ENCODE measurements at regions not wholly inside any gene's neighbourhood (a gene's known extent, or its start where the extent isn't known, plus 50 kb on each side); places are given as distances from the start of the nearest gene placed in this dataset.

DNA sequence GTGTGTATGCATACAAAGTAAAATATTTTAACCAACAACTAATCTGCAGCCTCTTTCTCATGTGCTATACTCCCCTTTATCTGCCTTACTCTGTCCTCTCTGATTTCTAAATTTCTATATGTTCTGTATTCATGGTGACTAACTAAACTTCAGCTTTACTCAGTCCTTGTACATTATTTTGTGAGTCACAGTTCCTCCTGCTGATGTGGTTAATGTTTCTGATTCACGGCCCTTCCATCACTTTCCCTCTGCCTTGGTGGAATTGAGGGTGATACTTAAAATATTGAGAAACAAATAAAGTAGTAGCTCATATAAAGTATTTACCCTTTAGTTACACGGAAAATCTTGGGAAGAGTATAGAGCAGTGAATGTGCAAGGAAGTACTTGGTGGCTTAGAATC lies 899.1 kb upstream of the ZWINT start:
- Histone ChIP-seq H3K27ac (no peak overlapping the region), H3K4me3 (no peak overlapping the region)
- TF ChIP-seq, protein P1, sequence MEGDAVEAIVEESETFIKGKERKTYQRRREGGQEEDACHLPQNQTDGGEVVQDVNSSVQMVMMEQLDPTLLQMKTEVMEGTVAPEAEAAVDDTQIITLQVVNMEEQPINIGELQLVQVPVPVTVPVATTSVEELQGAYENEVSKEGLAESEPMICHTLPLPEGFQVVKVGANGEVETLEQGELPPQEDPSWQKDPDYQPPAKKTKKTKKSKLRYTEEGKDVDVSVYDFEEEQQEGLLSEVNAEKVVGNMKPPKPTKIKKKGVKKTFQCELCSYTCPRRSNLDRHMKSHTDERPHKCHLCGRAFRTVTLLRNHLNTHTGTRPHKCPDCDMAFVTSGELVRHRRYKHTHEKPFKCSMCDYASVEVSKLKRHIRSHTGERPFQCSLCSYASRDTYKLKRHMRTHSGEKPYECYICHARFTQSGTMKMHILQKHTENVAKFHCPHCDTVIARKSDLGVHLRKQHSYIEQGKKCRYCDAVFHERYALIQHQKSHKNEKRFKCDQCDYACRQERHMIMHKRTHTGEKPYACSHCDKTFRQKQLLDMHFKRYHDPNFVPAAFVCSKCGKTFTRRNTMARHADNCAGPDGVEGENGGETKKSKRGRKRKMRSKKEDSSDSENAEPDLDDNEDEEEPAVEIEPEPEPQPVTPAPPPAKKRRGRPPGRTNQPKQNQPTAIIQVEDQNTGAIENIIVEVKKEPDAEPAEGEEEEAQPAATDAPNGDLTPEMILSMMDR (IDR thresholded peaks at IDR 0.05) = no peak
- no peak for DNase-seq (ENCODE audit: low spot score)

DNA sequence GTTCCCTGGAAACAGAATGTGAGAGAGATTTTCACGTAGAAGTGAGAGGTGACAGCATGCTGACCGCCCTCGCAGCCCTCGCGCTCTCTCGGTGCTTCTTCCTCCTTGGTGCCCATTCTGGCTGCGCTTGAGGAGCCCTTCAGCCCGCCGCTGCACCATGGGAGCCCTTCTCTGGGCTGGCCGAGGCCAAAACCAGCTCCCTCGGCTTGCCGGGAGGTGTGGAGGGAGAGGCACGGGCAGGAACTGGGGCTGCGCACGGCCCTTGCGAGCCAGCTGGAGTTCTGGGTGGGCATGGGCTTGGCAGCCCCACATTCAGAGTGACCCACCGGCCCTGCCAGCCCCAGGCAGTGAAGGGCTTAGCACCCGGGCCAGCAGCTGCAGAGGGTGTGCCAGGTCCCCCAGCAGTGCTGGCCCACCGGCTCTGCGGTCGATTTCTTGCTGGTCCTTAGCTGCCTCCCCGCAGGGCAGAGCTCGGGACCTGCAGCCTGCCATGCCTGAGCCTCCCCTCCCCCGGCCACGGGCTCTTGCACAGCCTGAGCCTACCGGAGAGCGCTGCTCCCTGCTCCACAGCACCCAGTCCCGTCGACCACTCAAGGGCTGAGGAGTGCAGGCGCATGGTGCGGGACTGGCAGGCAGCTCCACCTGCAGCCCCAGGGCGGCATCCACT lies 888.7 kb upstream of the ZWINT start:
- Histone ChIP-seq H3K27ac (no peak overlapping the region), H3K4me3 (no peak overlapping the region)
- TF ChIP-seq, protein P1 (IDR thresholded peaks at IDR 0.05) = no peak
- no peak for DNase-seq (ENCODE audit: low spot score)

DNA sequence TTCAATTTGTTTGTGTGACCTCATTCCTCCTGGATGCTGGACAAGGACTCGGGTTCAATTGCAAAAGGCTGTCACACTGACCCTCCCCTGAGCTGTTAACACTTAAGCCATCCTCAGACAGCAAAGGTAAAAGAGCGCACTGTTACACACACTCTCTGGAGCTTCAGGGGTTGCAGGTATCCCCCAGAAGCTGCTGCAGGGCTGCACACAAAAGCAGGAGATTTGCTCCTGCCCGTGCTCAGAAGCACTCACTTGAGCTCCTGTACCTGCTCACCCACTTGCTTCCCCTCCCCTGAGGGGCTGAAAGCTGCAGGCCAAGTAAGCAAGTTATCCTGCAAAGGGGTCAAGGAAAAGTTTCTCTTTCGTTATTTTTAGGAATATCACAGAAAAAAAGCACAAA lies 886.2 kb upstream of the ZWINT start:
- TF ChIP-seq, protein P1 (IDR thresholded peaks at IDR 0.05) = no peak
- Histone ChIP-seq H3K27ac (no peak overlapping the region), H3K4me3 (no peak overlapping the region)
- no peak for DNase-seq (ENCODE audit: low spot score)

DNA sequence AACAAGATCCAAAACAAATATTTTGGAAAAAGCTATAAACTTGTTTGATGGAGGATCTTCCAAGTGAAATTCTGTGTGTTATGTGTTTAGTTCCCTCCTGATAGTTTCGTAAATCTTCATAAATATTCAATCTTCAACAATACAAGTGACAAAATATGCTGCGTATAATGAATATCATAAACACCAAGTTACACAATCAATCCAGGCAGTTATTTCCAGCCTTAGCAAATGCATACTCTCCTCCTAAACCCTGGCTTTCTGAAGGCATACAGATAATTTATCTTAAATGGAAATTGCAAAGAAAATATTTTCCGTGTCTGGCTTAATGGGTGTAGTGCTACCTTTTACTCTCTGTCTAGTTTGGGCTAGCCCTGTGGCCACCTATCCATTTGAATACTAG lies 864.9 kb upstream of the ZWINT start:
- TF ChIP-seq, protein P1 (IDR thresholded peaks at IDR 0.05) = no peak
- no peak for DNase-seq (ENCODE audit: low spot score)
- H3K27ac ChIP-seq = no peak overlapping the region
- H3K4me3 ChIP-seq = no peak overlapping the region

DNA sequence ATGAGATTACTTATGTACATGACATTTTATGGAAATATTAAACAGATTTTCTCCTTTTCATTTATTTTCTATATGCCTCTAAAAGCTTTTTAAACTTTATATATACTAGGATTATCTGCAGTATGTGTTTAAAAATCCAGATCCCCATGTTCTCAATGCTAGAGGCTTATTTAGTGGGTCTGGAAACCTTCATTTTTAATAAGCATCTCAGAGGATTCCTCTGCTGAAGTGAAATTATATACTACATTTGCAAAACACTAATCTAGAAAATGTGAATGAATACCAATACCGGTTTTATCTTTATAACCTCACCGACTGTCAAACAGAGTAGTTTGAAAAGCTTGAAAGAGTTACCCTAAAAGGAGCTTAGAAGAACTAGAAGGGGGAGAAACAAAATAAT lies 863.8 kb upstream of the ZWINT start:
- TF ChIP-seq, protein P1 (IDR thresholded peaks at IDR 0.05) = no peak
- Histone ChIP-seq H3K4me3 (no peak overlapping the region), H3K27ac (no peak overlapping the region)
- DNase-seq (ENCODE audit: low spot score) = no peak

DNA sequence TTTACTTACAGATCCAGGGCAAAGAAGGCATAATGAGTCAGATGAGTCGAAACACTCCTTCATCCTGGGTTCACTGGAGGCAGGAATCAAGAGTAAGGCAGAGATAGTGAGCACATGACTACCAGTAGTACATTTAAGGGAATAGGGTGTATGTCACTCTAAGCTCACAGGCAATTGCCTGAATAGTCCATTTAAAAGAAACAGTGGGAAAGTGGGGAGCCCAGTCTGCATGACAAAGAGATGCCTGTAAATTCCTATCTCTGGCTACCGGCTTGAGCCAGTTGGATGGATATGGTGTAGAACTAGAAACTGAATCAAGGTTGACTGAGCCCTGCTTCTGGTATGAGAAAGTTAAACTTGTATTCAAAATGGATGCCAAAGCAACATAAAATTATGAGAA lies 861.5 kb upstream of the ZWINT start:
- Histone ChIP-seq H3K27ac (no peak overlapping the region), H3K4me3 (no peak overlapping the region)
- no peak for DNase-seq (ENCODE audit: low spot score)
- TF ChIP-seq, protein P1 (IDR thresholded peaks at IDR 0.05) = no peak

DNA sequence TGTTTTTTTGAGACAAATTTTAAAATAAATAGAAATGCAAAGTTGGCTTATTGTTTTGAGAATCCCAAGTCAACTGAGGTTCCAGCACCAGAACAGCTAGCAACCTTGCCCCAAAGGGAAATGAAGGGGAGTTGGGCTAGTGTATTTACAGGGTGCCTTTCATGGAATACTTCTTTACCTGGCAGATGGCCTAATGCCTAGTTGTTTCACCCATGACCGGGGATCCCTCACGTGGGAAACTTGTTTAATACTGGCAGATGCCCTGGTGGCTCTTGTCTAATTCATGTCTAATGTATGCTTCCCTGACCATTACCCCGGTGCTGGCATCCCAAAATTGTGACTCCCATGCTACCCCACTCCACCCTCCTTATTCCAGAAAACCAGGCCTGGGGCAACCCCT lies 861.1 kb upstream of the ZWINT start:
- Histone ChIP-seq H3K4me3 (no peak overlapping the region), H3K27ac (no peak overlapping the region)
- no peak for DNase-seq (ENCODE audit: low spot score)
- TF ChIP-seq, protein P1 (IDR thresholded peaks at IDR 0.05) = no peak

Measured in coronary artery (tissue), 2 donors.